MM.1S (cell line): ENCODE measurements at regions not wholly inside any gene's neighbourhood (a gene's known extent, or its start where the extent isn't known, plus 50 kb on each side); places are given as distances from the start of the nearest gene placed in this dataset.

Experiments
- DNase-seq: peaks from one replicate; pipeline ENCODE4 v3.0.0-alpha.2; 2015
- H2AFZ ChIP-seq: fragments of 300-600 bp; sonication (generic); 2 replicates; pipeline ENCODE4 v1.6.0; 2016; ENCODE audit warnings: antibody characterized with exemption, low read length
- H3F3A ChIP-seq: fragments of 300-600 bp; sonication (generic); 2 replicates; pipeline ENCODE4 v1.6.1; 2016; ENCODE audit warnings: mild to moderate bottlenecking, antibody characterized with exemption, low read length, moderate library complexity, mixed read lengths; ENCODE audit not compliant: insufficient read depth
- H3K27ac ChIP-seq: fragments of 300-600 bp; sonication (generic); 2 replicates; pipeline ENCODE4 v1.5.1; 2016; ENCODE audit warnings: mild to moderate bottlenecking, low read length
- H3K27me3 ChIP-seq: fragments of 300-600 bp; sonication (generic); replicated peaks from 2 replicates; pipeline ENCODE4 v1.6.0; 2016; ENCODE audit warnings: low read length; ENCODE audit not compliant: insufficient read depth
- H3K36me3 ChIP-seq: fragments of 300-600 bp; sonication (generic); replicated peaks from 2 replicates; pipeline ENCODE4 v1.6.1; 2016; ENCODE audit warnings: mild to moderate bottlenecking, low read length, mixed read lengths; ENCODE audit not compliant: insufficient read depth
- H3K4me1 ChIP-seq: fragments of 300-600 bp; sonication (generic); 2 replicates; pipeline ENCODE4 v1.6.1; 2016; ENCODE audit warnings: low read length, mixed read lengths
- H3K4me2 ChIP-seq: fragments of 300-600 bp; sonication (generic); 2 replicates; pipeline ENCODE4 v1.6.0; 2016; ENCODE audit warnings: low read depth, low read length
- H3K4me3 ChIP-seq: fragments of 300-600 bp; sonication (generic); 2 replicates; pipeline ENCODE4 v1.5.1; 2016; ENCODE audit warnings: low read length, mixed read lengths
- H3K79me2 ChIP-seq: fragments of 300-600 bp; sonication (generic); 2 replicates; pipeline ENCODE4 v1.6.1; 2016; ENCODE audit warnings: mixed run types, low read length, mixed read lengths
- H3K9ac ChIP-seq: fragments of 300-600 bp; sonication (generic); 2 replicates; pipeline ENCODE4 v1.6.1; 2016; ENCODE audit warnings: low read length, mixed read lengths
- H3K9me2 ChIP-seq: fragments of 300-600 bp; sonication (generic); replicated peaks from 2 replicates; pipeline ENCODE4 v1.6.1; 2016; ENCODE audit warnings: mild to moderate bottlenecking, low read length, mixed read lengths; ENCODE audit not compliant: insufficient read depth
- H3K9me3 ChIP-seq: fragments of 300-600 bp; sonication (generic); replicated peaks from 2 replicates; pipeline ENCODE4 v1.6.1; 2016; ENCODE audit warnings: mild to moderate bottlenecking, low read length, mixed read lengths; ENCODE audit not compliant: insufficient read depth
- H4K20me1 ChIP-seq: fragments of 300-600 bp; sonication (generic); 2 replicates; pipeline ENCODE4 v1.6.1; 2016; ENCODE audit warnings: mild to moderate bottlenecking, low read length, moderate library complexity, mixed read lengths; ENCODE audit not compliant: insufficient read depth
- EZH2 ChIP-seq: fragments of 300-600 bp; sonication (generic); optimal IDR thresholded peaks from 2 replicates; pipeline ENCODE3; 2017; ENCODE audit warnings: low read depth, mild to moderate bottlenecking, antibody characterized with exemption, low read length, mixed read lengths
- EZH2phosphoT487 ChIP-seq: fragments of 300-600 bp; sonication (generic); IDR thresholded peaks from 2 replicates; pipeline ENCODE4 v1.6.1; 2018; ENCODE audit warnings: antibody characterized with exemption, low read length
- TF ChIP-seq, protein P1 (sequence below): fragments of 300-600 bp; sonication (generic); IDR thresholded peaks from 2 replicates; pipeline ENCODE4 v1.5.1; 2016; ENCODE audit warnings: antibody characterized with exemption, low read length, mixed read lengths

DNA sequence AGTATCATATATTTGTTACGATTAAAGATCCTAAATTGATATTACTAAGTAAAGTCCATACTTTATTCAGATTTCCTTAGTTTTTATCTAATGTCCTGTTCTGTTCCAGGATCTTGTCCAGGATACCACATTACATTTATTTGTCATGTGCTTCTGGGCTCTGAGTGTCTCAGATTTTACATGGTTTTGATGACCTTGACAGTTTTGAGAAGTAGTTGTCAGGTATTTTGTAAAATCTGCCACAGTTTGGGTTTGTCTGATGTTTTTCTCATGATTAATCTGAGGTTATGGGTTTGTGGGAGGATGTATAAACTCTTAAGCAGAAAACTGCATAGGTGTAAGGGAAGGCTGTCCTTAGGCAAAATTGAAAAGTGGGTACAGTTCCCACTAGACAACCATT is 109.9 kb upstream of the BMP5 start:
- H4K20me1 ChIP-seq: no peaks in the 10 kb centered on the region
- TF ChIP-seq EZH2phosphoT487 (no peak), EZH2 (no peak)
- TF ChIP-seq, protein P1, sequence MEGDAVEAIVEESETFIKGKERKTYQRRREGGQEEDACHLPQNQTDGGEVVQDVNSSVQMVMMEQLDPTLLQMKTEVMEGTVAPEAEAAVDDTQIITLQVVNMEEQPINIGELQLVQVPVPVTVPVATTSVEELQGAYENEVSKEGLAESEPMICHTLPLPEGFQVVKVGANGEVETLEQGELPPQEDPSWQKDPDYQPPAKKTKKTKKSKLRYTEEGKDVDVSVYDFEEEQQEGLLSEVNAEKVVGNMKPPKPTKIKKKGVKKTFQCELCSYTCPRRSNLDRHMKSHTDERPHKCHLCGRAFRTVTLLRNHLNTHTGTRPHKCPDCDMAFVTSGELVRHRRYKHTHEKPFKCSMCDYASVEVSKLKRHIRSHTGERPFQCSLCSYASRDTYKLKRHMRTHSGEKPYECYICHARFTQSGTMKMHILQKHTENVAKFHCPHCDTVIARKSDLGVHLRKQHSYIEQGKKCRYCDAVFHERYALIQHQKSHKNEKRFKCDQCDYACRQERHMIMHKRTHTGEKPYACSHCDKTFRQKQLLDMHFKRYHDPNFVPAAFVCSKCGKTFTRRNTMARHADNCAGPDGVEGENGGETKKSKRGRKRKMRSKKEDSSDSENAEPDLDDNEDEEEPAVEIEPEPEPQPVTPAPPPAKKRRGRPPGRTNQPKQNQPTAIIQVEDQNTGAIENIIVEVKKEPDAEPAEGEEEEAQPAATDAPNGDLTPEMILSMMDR: no peak
- no peaks in the 10 kb centered on the region for H3K36me3 ChIP-seq
- H3F3A ChIP-seq: no peaks in the 10 kb centered on the region
- H3K27ac ChIP-seq: no peak overlapping the region
- no peaks in the 10 kb centered on the region for H3K9me2 ChIP-seq
- H3K79me2 ChIP-seq: no peaks in the 10 kb centered on the region
- no peaks in the 10 kb centered on the region for H3K9me3 ChIP-seq
- no peak overlapping the region for H3K4me3 ChIP-seq
- no peak overlapping the region for H3K4me2 ChIP-seq
- no peaks in the 10 kb centered on the region for H3K27me3 ChIP-seq
- H3K4me1 ChIP-seq: no peaks in the 10 kb centered on the region
- no peak for DNase-seq
- no peak overlapping the region for H3K9ac ChIP-seq
- no peak overlapping the region for H2AFZ ChIP-seq

DNA sequence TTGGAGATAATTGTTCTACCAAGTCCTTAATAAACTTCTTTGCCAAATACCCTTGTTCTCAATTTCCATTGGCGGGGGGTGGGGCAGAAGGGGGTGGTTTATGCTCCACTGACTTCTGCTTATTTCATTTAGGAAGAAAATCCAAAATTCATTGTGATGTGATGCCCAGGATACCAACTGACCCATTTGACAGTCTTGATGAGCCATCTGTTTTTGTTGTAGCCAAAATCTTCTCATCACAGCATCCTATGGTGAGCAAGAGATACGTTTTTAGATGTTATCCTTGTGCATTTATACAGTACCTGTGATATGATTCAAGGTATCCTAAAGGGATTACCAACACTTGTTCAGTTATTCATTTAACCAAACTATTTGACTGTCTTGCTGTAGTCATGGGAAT is 108.5 kb upstream of the BMP5 start:
- no peak overlapping the region for H3K4me2 ChIP-seq
- H3K27me3 ChIP-seq: no peaks in the 10 kb centered on the region
- no peak for DNase-seq
- H3K79me2 ChIP-seq: no peaks in the 10 kb centered on the region
- H2AFZ ChIP-seq: no peak overlapping the region
- H4K20me1 ChIP-seq: no peaks in the 10 kb centered on the region
- no peaks in the 10 kb centered on the region for H3F3A ChIP-seq
- H3K9ac ChIP-seq: no peak overlapping the region
- no peaks in the 10 kb centered on the region for H3K4me1 ChIP-seq
- no peaks in the 10 kb centered on the region for H3K9me3 ChIP-seq
- TF ChIP-seq EZH2phosphoT487 (no peak), EZH2 (no peak)
- TF ChIP-seq, protein P1: no peak
- no peak overlapping the region for H3K4me3 ChIP-seq
- no peaks in the 10 kb centered on the region for H3K36me3 ChIP-seq
- no peaks in the 10 kb centered on the region for H3K9me2 ChIP-seq
- no peak overlapping the region for H3K27ac ChIP-seq

DNA sequence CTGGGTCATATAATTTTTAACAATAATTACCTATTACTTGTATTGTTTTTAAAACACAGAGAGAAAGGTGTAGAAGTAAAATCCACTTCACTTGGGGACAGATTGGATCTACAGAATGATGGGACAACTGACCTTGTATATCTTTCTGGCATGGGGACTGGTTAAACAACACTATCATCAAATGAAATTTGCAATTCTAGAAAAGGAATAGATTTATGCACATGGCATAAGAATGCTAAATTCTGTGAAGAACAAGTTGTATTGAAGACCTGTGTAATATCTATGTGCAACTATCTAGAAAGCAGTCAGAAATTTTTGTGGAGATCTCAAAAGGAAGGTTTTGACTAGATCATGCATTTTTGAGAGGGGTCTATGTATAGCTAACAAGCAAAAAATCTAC is 106.3 kb upstream of the BMP5 start:
- TF ChIP-seq, protein P1: no peak
- TF ChIP-seq EZH2phosphoT487: no peak
- no peak for TF ChIP-seq EZH2
- H3K9ac ChIP-seq: no peak overlapping the region
- H3K27ac ChIP-seq: no peak overlapping the region
- H3F3A ChIP-seq: no peaks in the 10 kb centered on the region
- H3K9me2 ChIP-seq: no peaks in the 10 kb centered on the region
- H3K36me3 ChIP-seq: no peaks in the 10 kb centered on the region
- no peaks in the 10 kb centered on the region for H3K4me1 ChIP-seq
- DNase-seq: no peak
- H4K20me1 ChIP-seq: no peaks in the 10 kb centered on the region
- H3K79me2 ChIP-seq: no peaks in the 10 kb centered on the region
- H3K4me2 ChIP-seq: no peak overlapping the region
- no peak overlapping the region for H2AFZ ChIP-seq
- H3K4me3 ChIP-seq: no peak overlapping the region
- H3K9me3 ChIP-seq: no peaks in the 10 kb centered on the region
- no peaks in the 10 kb centered on the region for H3K27me3 ChIP-seq
